A549 (cell line): ENCODE measurements at regions not wholly inside any gene's neighbourhood (a gene's known extent, or its start where the extent isn't known, plus 50 kb on each side); places are given as distances from the start of the nearest gene placed in this dataset.

Source experiments
- ATAC-seq, 2 experiments: fragments of 200-7000 bp in 1 of 2; fragments of >200 bp in 1 of 2; cut with Nextera tagmentation in 1 of 2; cut with Tn5 transposase in 1 of 2; 3 replicates each; pipeline versions ENCODE4 v1.8.0 to v1.9.1; 2018 to 2020; ENCODE audit warnings: mild to moderate bottlenecking in 1 of 2, moderate library complexity in 1 of 2
- CTCF ChIA-PET: fragments of 300-600 bp; sonication (Branson Sonifier 250); formaldehyde crosslinking; extraction: SDS; loops from one replicate; lab custom pipeline; 2021; ENCODE audit warnings: antibody characterized with exemption, inconsistent platforms; lab: Yijun Ruan, JAX
- POLR2A ChIA-PET: fragments of 350-600 bp; formaldehyde crosslinking; extraction: SDS; loops from one replicate; lab custom pipeline; 2021; ENCODE audit warnings: antibody characterized with exemption, inconsistent platforms; lab: Yijun Ruan, JAX
- DNase-seq, 2 experiments: peaks; one replicate each; pipeline versions ENCODE4 v3.0.0 to v3.0.0-alpha.2; 2011 to 2016; ENCODE audit warnings: low read depth in 1 of 2, low spot score in 1 of 2
- FAIRE-seq: peaks from 2 replicates; lab custom pipeline; 2011; peaks lifted over from hg19 to GRCh38; lab: Jason Lieb, UNC
- H3K27ac ChIP-seq, 2 experiments: fragments of >200 bp; sonication (Bioruptor Twin); formaldehyde crosslinking; 3 replicates each; pipeline ENCODE4 v1.5.1; 2016 to 2017
- H3K4me1 ChIP-seq: fragments of >200 bp; sonication (Bioruptor Twin); formaldehyde crosslinking; 3 replicates; pipeline ENCODE4 v1.6.1; 2016
- H3K4me2 ChIP-seq: fragments of >200 bp; sonication (Bioruptor Twin); formaldehyde crosslinking; 3 replicates; pipeline ENCODE4 v1.6.1; 2016
- H3K4me3 ChIP-seq: fragments of >200 bp; sonication (Bioruptor Twin); formaldehyde crosslinking; 3 replicates; pipeline ENCODE4 v1.5.1; 2016
- H3K9me3 ChIP-seq: fragments of >200 bp; sonication (Bioruptor Twin); formaldehyde crosslinking; 3 replicates; pipeline ENCODE4 v1.6.1; 2016
- CHD2 ChIP-seq: fragments of 150-350 bp; IDR thresholded peaks from 2 replicates; pipeline ENCODE4 v1.6.1; 2014; ENCODE audit warnings: low read length; ENCODE audit not compliant: partially characterized antibody
- CHD4 ChIP-seq: fragments of 200-600 bp; sonication (generic); IDR thresholded peaks from 2 replicates; pipeline ENCODE4 v1.6.1; 2016; ENCODE audit warnings: antibody characterized with exemption, mild to moderate bottlenecking, borderline replicate concordance
- CTCF ChIP-seq: fragments of >200 bp; sonication (Bioruptor Twin); formaldehyde crosslinking; IDR thresholded peaks from 3 replicates; pipeline ENCODE4 v1.5.1; 2016
- GATA3 ChIP-seq: IDR thresholded peaks from 2 replicates; pipeline ENCODE4 v1.6.1; 2012; ENCODE audit warnings: borderline replicate concordance
- HOXB13 ChIP-seq: fragments of 250-450 bp; sonication (Bioruptor Pico); IDR thresholded peaks from 2 replicates; pipeline ENCODE4 v1.5.0; 2020; ENCODE audit warnings: low read depth, mild to moderate bottlenecking, moderate library complexity
- JUNB ChIP-seq: fragments of >200 bp; sonication (Bioruptor Twin); formaldehyde crosslinking; IDR thresholded peaks from 2 replicates; pipeline ENCODE4 v1.6.1; 2016
- MAFK ChIP-seq: fragments of 450-650 bp; IDR thresholded peaks from 2 replicates; pipeline ENCODE4 v1.6.1; 2014; ENCODE audit not compliant: partially characterized antibody
- NPAS2 ChIP-seq: fragments of 250-450 bp; sonication (Bioruptor Pico); IDR thresholded peaks from 2 replicates; pipeline ENCODE4 v1.8.0; 2022; ENCODE audit warnings: mild to moderate bottlenecking, moderate library complexity, borderline replicate concordance
- RAD21 ChIP-seq, 2 experiments: fragments of >200 bp in 1 of 2; sonication (Bioruptor Twin) in 1 of 2; formaldehyde crosslinking in 1 of 2; IDR thresholded peaks in 1 of 2; conservative IDR thresholded peaks in 1 of 2; 2 replicates in 1 of 2; 3 replicates in 1 of 2; pipeline ENCODE4 v1.6.1; 2012 to 2018; ENCODE audit warnings: inconsistent platforms in 1 of 2
- SMC3 ChIP-seq: fragments of >200 bp; sonication (Bioruptor Twin); formaldehyde crosslinking; IDR thresholded peaks from 3 replicates; pipeline ENCODE4 v1.6.1; 2018; ENCODE audit warnings: inconsistent platforms
- TFCP2L1 ChIP-seq: fragments of 250-450 bp; sonication (Bioruptor Pico); IDR thresholded peaks from 2 replicates; pipeline ENCODE4 v1.5.0; 2021; ENCODE audit warnings: mild to moderate bottlenecking
- WGBS: methylation state at CpG from one replicate; pipeline ENCODE4 v1.1.6; 2017; ENCODE audit errors: missing lambda C conversion rate; 5-methylcytosine and 5-hydroxymethylcytosine counted together
- small RNA-seq, 6 experiments: library from RNA; depleted of rRNA; stranded (forward); fragments of <200 nt; gene quantifications; one replicate each; pipeline ENCODE3, GENCODE V24; 2012

GRCh38 chr13:99614465-99614885, 113.2 kb downstream of the TM9SF2 start:
- WGBS: 30% methylated on average over 9 of the region's 9 CpGs
- DNase-seq (peak; percentile 50 to 53), FAIRE-seq (no peak), ATAC-seq (peak; percentile 93 to 94)
- TF ChIP-seq TFCP2L1 (CRISPR knock-in tag): no peak
- TF ChIP-seq CHD2: no peak
- peak in 1 of 2 experiments; percentile 39; a peak in 2 of 5 replicates for TF ChIP-seq RAD21 (conservative IDR thresholded peaks at IDR 0.05 in 1 of 2, IDR thresholded peaks at IDR 0.05 in 1 of 2)
- TF ChIP-seq CTCF: peak; percentile 33; the same call in 2 of the 3 replicates
- no peak for TF ChIP-seq HOXB13 (CRISPR knock-in tag)
- no peak for TF ChIP-seq GATA3
- peak; percentile 25; the same call in 1 of the 3 replicates for TF ChIP-seq SMC3
- TF ChIP-seq CHD4: no peak
- no peak for TF ChIP-seq JUNB
- TF ChIP-seq NPAS2 (CRISPR knock-in tag): no peak
- no peak for TF ChIP-seq MAFK
- CTCF ChIA-PET: interaction anchor here (0.7 to 1.9 kb wide), 5 partner anchors 30 to 178 kb away, joined by 3 to 5 read pairs (median 3); no protein-coding TSS in a partner anchor
- no peak overlapping the region for H3K4me3 ChIP-seq
- H3K4me1 ChIP-seq: peaks cover 23% of the 10 kb centered on the region
- H3K4me2 ChIP-seq: peak overlapping the region; percentile 35
- peak overlapping the region in 1 of 2 experiments; percentile 71; a peak in 2 of 6 replicates for H3K27ac ChIP-seq
- POLR2A ChIA-PET: no interaction called here
- H3K9me3 ChIP-seq: no peaks in the 10 kb centered on the region

Small RNA genes in the stretch of these regions (small RNA-seq; reads per million reads assigned to genes)
- 0 reads per million in 6 experiments for gene MIR4306
- 0 reads per million in 6 experiments for gene RF00402
